ENCODE measurements at regions not wholly inside any gene's neighbourhood (a gene's known extent, or its start where the extent isn't known, plus 50 kb on each side); places are given as distances from the start of the nearest gene placed in this dataset. TPM values are rescaled to one million over a fixed set of nuclear protein-coding genes. Genes with fewer than 3 reads are reported as not detected.

DNA sequence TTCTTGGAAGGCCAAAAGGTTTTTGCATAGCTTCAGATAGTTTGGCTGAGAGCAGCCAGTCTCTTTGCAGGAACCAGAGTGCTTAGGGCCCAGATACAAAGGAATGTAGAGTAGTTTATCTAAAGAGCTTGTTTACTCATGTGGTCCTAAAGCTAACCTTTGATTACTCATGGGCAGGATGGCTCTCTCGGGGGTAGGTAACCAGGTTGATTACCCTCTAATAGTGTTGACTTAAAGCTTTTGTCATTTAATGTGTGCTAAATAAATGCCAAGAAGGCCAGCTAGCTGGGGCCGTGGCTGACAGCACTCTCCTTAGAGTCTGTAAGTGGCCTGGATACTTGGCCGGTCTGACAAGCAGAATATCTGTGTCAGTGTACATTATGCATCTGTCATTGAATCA lies 69.7 kb upstream of the MAGEB16 start:
- WGBS, 3 donors: 44 to 65% (median 53%) methylated on average over 3 of the region's 3 CpGs
- no peaks in the 10 kb centered on the region for H3K9me3 ChIP-seq
- TF ChIP-seq, protein P1, sequence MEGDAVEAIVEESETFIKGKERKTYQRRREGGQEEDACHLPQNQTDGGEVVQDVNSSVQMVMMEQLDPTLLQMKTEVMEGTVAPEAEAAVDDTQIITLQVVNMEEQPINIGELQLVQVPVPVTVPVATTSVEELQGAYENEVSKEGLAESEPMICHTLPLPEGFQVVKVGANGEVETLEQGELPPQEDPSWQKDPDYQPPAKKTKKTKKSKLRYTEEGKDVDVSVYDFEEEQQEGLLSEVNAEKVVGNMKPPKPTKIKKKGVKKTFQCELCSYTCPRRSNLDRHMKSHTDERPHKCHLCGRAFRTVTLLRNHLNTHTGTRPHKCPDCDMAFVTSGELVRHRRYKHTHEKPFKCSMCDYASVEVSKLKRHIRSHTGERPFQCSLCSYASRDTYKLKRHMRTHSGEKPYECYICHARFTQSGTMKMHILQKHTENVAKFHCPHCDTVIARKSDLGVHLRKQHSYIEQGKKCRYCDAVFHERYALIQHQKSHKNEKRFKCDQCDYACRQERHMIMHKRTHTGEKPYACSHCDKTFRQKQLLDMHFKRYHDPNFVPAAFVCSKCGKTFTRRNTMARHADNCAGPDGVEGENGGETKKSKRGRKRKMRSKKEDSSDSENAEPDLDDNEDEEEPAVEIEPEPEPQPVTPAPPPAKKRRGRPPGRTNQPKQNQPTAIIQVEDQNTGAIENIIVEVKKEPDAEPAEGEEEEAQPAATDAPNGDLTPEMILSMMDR (IDR thresholded peaks at IDR 0.05): no peak
- TF ChIP-seq EP300 (IDR thresholded peaks at IDR 0.05) (no peak), POLR2A (IDR thresholded peaks at IDR 0.05) (no peak)
- no peak overlapping the region for H3K4me3 ChIP-seq
- H3K27ac ChIP-seq: no peak overlapping the region
- no peaks in the 10 kb centered on the region for H3K36me3 ChIP-seq
- no peaks in the 10 kb centered on the region for H3K27me3 ChIP-seq
- no peaks in the 10 kb centered on the region for H3K4me1 ChIP-seq (ENCODE audit: insufficient read depth)
- no peak for DNase-seq
- intact Hi-C loops (cut with DNase I): loop anchor here in 1 of 4 donors (10.0 kb wide), 1 partner anchor 56 kb away; no protein-coding TSS in a partner anchor

DNA sequence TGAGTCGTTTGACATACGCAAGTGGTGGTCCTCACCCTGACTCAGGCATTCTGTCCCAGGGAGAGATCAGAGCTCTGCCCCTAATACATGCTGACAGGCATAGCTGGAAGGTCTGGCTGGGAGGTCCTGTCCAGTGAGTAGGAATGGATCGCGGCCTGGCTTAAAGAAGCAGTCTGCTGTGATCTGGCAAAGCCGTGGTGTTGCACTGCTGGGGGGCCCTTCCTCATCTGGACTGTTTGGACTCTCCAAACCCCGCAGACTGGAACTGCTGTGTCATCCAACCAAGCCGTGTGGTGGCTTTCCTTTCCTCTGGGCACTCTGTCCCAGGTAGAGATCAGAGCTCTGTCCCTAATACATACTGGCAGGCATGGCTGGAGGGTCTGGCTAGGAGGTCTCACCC lies 64.3 kb upstream of the MAGEB16 start:
- Histone ChIP-seq H3K4me3 (no peak overlapping the region), H3K36me3 (no peaks in the 10 kb centered on the region), H3K4me1 (ENCODE audit: insufficient read depth) (no peaks in the 10 kb centered on the region), H3K9me3 (no peaks in the 10 kb centered on the region), H3K27ac (no peak overlapping the region), H3K27me3 (no peaks in the 10 kb centered on the region)
- no peak for TF ChIP-seq EP300 (IDR thresholded peaks at IDR 0.05)
- DNase-seq: no peak
- WGBS, 3 donors: 80 to 86% (median 84%) methylated on average over 7 of the region's 7 CpGs
- intact Hi-C loops (cut with DNase I): no loop called here

DNA sequence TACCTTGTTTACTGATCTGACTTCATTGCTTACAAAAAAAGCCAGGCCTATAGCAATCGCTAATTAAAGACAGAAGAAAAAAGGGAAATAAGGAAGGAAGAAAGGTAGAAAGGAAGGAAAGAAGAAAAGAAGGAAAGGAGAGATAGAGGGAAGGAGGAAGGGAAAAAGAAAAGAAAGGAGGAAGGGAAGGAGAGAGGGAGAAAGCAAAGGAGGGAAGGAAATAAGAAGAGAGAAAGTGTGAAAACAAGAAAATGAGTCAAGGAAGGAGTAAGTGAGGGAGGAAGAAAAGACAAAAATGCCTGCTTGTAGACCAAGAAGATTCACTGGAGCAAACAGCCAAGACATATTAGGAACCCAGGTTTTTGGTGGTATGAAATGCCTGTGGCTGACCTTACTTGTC lies 57.0 kb upstream of the MAGEB16 start:
- Histone ChIP-seq H3K4me3 (no peak overlapping the region), H3K4me1 (ENCODE audit: insufficient read depth) (no peaks in the 10 kb centered on the region), H3K27me3 (no peaks in the 10 kb centered on the region), H3K9me3 (no peaks in the 10 kb centered on the region), H3K27ac (no peak overlapping the region), H3K36me3 (no peaks in the 10 kb centered on the region)
- DNase-seq: no peak
- TF ChIP-seq EP300 (IDR thresholded peaks at IDR 0.05) (no peak), POLR2A (IDR thresholded peaks at IDR 0.05) (no peak)
- TF ChIP-seq, protein P1 (IDR thresholded peaks at IDR 0.05): no peak
- intact Hi-C loops (cut with DNase I): no loop called here
- WGBS, 3 donors: 78 to 89% (median 83%) methylated on average over 1 of the region's 1 CpG

DNA sequence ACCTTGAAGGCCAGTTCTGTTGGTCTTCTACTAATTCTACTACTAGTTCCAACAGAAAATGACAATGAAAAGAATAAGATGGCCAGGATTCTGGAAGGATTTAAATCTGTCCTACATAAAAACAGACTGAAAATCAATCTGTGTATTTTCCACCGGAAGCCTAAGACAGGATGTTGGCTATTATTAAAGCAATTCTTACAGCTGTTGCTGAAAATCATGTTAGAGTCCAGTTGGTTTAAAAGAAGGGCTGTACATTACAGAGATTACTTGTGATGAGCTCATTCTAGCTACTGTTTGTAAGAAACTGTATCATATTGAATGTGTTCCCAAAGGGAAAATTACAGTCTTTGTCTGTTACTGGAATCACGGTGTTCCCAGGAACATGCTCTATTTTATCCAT lies 54.8 kb upstream of the MAGEB16 start:
- Histone ChIP-seq H3K27ac (no peak overlapping the region), H3K36me3 (no peaks in the 10 kb centered on the region), H3K4me1 (ENCODE audit: insufficient read depth) (no peaks in the 10 kb centered on the region), H3K27me3 (no peaks in the 10 kb centered on the region), H3K9me3 (no peaks in the 10 kb centered on the region), H3K4me3 (no peak overlapping the region)
- no peak for DNase-seq
- TF ChIP-seq POLR2A (IDR thresholded peaks at IDR 0.05): no peak
- TF ChIP-seq EP300 (IDR thresholded peaks at IDR 0.05): no peak
- TF ChIP-seq, protein P1 (IDR thresholded peaks at IDR 0.05): no peak
- 42 to 47% (median 43%) methylated on average over 2 of the region's 2 CpGs for WGBS, 3 donors
- intact Hi-C loops (cut with DNase I): no loop called here

Small RNAs in the stretch of these regions (small RNA-seq; reads per million reads assigned to genes)
- gene RNU6-1087P: not detected
